SK-MEL-5 (cell line): ENCODE measurements at regions not wholly inside any gene's neighbourhood (a gene's known extent, or its start where the extent isn't known, plus 50 kb on each side); places are given as distances from the start of the nearest gene placed in this dataset.
A peak's percentile ranks its signal among the peaks of the same experiment; 100 is the strongest.
"Not testable (repeated sequence)": the region's sequence is repeated elsewhere in the genome, so short reads cannot be mapped to it uniquely, and the experiment has no call there.

Source experiments
- DNase-seq: peaks from one replicate; pipeline ENCODE4 v3.0.0-alpha.2; 2016; ENCODE audit warnings: low read depth, low spot score
- in situ Hi-C: cut with HindIII; loops from 2 replicates; pipeline ENCODE4 v1.10.0; 2016; ENCODE audit warnings: low sequenced_read_pairs, high pct_unique_total_duplicates, low pct_unique_long_range_greater_than_20kb

DNA sequence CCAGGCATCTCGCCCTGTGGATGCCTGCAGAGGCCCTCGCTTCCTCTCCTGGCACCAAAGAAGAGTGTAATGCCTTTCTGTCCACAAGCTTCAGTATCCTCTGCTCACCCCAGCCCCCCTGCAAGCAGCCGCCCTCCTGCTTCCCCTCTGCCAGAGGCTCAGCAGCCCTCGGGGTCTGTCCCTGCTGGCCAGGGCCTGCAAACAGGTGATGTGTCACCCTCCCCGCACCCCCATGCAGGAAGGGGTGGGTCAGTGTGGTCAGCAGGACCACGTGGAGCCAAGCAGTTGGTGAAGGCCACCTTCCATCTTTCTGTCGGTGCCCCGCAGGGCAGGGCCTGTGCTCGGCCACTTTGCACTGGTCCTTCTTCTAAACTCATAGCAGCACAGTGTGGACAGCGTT is 129.9 kb upstream of the CIBAR2 start:
- DNase-seq, result no peak
- in situ Hi-C loops, result no loop called here

GRCh38 chr16:85243308-85243707 is 131.0 kb upstream of the CIBAR2 start:
- DNase-seq, result no peak
- in situ Hi-C loops, result no loop called here

DNA sequence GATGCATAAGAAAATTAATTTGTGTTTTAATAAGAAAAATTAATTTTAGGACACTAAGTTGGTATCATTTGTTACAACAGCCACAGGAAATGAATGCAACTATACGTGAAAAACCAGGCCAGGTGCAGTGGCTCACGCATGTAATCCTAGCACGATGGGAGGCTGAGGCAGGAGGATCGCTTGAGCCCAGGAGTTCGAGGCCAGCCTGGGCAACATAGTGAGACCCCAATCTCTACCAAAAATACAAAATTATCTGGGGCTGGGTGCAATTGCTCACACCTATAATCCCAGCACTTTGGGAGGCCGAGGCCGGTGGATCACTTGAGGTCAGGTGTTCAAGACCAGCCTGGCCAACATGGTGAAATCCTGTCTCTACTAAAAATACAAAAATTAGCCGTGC is 132.2 kb upstream of the CIBAR2 start:
- in situ Hi-C loops, DNase-seq: not testable (repeated sequence)

DNA sequence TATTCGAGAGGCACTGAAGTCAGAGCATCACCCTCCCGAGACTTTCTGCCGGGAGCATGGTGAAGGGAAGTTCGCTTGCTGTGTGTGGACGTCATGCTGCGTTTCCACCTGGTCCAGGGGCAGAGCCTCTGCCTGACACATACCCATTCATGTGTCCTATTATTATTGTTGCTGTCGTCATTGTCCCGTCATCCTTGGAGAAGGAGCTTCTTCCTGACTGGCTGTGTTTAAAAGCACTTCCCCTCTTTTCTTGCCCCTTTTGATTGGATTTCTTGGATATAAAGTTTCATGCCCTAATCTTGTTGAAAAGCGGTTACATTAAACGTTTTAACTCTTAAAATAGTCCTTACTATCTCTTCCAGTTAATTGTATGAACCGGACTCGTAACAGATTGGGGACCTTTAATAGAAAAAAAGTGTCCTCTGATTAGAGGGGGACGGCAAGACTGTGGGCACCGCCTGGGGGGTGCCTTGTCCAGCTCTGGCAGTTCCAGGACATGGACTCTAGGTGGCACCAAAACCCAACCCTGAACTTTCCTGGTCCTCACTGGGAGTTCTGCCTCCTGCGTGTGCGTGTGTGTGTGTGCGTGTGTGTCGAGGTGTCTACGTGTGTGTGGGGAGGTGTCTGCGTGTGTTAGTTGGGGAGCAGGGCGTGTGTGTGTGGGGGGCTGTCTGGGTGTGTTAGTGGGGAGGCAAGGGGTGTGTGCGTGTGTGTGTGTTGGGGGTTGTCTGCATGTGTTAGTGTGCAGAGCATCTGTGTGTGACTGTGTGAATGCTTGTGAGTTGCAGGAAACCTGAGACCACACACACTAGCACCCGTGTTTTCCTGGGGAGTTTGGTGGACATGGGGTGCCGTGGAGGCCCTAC is 133.3 kb upstream of the CIBAR2 start:
- in situ Hi-C loops, result no loop called here
- DNase-seq, result peak; percentile 59

- in situ Hi-C loops, result no loop called here
- no peak for DNase-seq
These were observed 134.2 kb upstream of the CIBAR2 start for GRCh38 chr16:85246473-85246872.

GRCh38 chr16:85246973-85247372 is 134.7 kb upstream of the CIBAR2 start:
- DNase-seq, result no peak
- in situ Hi-C loops, result no loop called here

GRCh38 chr16:85248342-85248741 is 136.1 kb upstream of the CIBAR2 start:
- no peak for DNase-seq
- in situ Hi-C loops, result no loop called here

DNA sequence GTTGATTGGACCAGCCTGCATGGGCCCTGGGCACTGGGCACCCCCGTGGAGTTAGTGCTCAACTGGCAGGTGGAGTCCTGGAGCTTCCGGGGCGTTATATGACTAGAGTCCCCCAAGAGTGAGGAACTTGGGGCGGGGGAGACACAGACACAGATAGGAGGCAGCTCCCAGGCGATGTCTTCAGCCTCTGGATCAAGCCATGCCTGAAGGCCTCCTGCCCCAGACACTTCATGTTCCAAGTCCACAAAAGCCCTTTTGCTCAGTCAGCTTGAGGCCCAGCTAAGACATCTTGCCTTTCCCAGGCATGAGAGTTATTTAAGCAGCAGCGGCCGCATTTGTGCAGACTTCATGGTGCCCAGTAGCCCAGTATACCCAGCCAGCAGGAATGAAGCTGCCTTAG is 136.6 kb upstream of the CIBAR2 start:
- no peak for DNase-seq
- in situ Hi-C loops, result no loop called here

- in situ Hi-C loops, result no loop called here
These were observed 137.3 kb upstream of the CIBAR2 start for GRCh38 chr16:85249418-85250146.

DNA sequence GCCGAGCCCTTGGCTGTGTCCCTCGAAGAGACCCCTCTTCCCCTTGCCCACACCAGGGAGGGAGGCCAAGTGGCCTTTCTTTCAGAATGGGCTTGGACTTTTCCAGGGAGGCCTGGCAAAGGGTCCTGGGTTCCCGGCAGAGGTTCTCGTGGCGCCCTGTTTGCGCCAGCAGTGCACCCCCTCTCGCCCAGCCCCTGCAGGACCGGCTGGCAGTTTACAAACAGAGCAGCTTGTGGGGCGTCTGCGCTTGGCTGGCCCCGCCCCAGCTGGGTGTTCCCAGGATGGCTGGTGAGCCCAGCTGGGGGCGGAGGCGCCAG is 137.8 kb upstream of the CIBAR2 start:
- in situ Hi-C loops, result no loop called here
- DNase-seq, result no peak

More at GRCh38 chr16:85249418-85250146, 137.3 kb upstream of the CIBAR2 start:
- no peak for DNase-seq

DNA sequence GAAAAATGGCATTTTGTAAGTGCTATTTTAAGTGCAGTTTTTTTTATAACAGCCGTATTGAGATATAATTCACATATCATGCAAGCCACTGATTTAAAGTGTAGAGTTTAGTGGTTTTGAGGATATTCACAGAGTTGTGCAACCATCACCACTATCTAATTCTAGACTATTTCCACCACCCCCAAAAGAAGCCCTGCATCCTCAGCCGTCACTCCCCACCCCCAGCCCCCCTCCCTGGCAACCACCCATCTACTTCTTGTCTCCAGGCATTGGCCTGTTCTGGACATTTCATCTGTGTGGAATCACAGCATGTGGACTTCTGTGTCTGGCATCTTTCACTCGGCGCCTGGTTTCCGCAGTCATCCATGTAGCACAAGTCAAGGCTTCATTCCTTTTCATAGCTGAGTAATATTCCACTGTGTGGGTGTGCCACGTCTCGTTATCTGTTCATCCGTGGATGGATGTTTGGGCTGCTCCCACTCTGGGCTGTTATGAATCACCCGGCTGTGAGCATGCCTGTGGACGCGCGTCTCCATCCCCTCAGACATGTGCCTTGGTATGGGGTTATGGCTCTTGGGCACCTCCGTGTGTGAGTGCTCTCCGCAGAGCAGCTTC is 138.4 kb upstream of the CIBAR2 start:
- in situ Hi-C loops, result no loop called here
- DNase-seq, result no peak

GRCh38 chr16:85251225-85251760 is 139.0 kb upstream of the CIBAR2 start:
- DNase-seq, result no peak
- in situ Hi-C loops, result no loop called here

- in situ Hi-C loops, result no loop called here
- no peak for DNase-seq
These were observed 139.7 kb upstream of the CIBAR2 start for GRCh38 chr16:85252014-85252413.

- in situ Hi-C loops, result no loop called here
- DNase-seq, result no peak
These were observed 140.2 kb upstream of the CIBAR2 start for GRCh38 chr16:85252461-85252860.

DNA sequence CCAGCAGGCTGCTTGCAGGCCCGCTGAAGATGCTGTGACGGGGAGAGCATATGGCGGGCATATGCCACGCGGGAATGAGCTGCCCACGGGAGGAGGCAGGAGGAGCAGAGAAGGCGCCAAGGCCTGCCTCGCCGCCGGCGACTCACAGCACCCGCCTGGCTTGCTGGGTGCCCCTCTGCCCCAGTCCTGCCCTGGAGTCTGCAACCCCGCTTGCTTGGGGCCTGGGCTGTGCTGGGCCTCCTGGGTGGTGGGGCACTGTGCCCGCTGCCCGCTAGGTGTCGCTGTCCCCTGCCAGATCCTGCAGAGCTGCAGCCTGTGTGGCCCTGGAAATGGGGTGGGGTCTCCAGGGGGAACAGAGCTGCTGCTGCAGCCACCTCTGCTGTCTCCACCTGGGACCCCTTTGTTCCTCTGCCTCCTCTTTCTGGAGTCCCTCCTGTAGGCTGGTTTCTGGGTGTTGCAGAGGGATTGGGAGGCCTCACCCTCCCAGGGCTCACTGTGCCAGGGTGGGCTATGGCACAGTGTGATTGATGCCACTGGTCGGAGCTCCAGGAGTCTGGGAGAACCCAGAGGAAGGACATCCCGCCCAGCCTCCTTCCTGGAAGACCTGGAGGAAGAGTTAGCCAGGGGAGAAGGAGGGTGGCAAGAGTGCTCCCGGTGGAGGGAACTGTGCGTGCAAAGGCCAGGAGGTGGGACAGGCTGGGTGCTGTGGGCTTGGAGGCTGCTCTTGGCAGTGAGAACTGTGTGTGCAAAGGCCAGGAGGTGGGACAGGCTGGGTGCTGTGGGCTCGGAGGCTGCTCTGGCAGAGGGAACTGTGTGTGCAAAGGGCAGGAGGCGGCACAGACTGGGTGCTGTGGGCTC is 141.0 kb upstream of the CIBAR2 start:
- in situ Hi-C loops, result no loop called here
- DNase-seq, result peak; percentile 52

- no peak for DNase-seq
- in situ Hi-C loops, result no loop called here
These were observed 141.8 kb upstream of the CIBAR2 start for GRCh38 chr16:85254051-85254450.

GRCh38 chr16:85254921-85255320 is 142.6 kb upstream of the CIBAR2 start:
- DNase-seq, result no peak
- in situ Hi-C loops, result no loop called here

DNA sequence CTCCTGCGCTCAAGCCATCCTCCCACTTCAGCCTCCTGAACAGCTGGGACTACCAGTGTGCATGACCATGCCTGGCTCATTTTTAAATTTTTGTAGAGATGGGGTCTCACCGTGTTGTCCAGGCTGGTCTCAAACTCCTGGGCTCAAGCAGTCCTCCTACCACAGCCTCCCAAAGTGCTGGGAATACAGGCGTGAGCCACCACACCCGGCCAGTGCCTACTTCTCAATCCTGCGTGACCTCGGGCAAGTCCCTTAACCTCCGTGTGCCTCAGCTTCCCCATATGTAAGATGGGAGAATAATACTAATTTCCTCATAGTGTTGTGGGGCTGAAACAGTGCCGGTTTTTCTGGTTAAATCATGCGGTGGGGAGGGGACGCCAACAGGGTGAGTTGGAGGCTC is 143.5 kb upstream of the CIBAR2 start:
- DNase-seq, result no peak
- in situ Hi-C loops, result no loop called here
